Stimulated activated CD4-positive, alpha-beta T cell treated with anti-CD3 and anti-CD28 coated beads, Interleukin-15, amount 100 ng/mL, for 24 hours (primary cell): ENCODE measurements at regions not wholly inside any gene's neighbourhood (a gene's known extent, or its start where the extent isn't known, plus 50 kb on each side); places are given as distances from the start of the nearest gene placed in this dataset.

Experiments used
- DNase-seq: peaks from one replicate; pipeline ENCODE4 v3.0.0-alpha.2; 2020

DNA sequence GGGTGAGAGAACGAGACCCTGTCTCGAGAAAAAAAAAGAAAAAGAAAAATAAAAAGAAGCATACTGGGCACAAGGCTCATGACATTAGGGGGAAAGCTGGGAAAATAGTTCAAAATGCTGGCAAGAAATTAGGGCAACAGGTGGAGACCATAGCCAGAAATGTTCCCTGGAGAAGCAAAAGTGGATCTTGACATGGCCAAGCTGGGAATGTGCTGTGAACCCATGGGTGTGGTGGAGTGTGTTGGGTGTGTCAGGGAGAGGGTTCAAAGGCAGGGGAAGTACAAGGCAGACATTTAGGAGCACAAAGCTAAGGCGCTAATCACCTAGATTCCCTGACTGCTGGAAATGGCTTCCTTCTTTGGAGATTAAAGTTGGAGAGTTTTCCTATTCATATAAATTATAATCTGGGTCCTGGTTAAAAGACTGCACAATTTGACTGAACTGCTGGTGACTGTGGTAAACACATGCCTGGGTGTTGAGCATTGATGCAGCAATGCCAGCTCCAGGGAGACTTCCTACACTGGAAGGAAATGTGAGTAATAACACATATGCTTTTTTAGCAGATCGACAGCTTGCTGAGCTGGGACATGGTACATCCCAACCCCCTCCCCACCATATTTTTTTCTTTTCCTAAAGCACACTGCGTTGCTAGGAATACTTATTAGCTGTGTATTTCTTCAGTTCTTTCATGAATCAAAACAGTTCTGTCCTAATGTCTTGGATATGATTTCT is 70.1 kb upstream of the ARHGAP21 start:
- no peak for DNase-seq

DNA sequence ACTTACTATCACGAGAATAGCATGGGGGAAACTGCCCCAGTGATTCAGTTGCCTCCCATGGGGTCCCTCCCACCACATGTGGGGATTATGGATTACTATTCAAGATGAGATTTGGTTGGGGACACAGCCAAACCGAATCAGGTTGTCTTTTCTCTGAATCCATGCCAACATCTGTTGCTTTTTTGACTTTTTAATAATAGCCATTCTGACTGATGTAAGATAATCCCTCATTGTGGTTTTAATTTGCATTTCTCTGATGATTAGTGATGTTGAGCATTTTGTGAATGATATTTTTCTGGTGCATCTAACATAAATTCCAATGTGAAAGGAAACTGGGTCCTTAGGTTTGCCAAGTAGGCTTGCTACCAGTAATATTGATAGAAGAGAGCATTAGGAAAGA is 69.0 kb upstream of the ARHGAP21 start:
- no peak for DNase-seq

DNA sequence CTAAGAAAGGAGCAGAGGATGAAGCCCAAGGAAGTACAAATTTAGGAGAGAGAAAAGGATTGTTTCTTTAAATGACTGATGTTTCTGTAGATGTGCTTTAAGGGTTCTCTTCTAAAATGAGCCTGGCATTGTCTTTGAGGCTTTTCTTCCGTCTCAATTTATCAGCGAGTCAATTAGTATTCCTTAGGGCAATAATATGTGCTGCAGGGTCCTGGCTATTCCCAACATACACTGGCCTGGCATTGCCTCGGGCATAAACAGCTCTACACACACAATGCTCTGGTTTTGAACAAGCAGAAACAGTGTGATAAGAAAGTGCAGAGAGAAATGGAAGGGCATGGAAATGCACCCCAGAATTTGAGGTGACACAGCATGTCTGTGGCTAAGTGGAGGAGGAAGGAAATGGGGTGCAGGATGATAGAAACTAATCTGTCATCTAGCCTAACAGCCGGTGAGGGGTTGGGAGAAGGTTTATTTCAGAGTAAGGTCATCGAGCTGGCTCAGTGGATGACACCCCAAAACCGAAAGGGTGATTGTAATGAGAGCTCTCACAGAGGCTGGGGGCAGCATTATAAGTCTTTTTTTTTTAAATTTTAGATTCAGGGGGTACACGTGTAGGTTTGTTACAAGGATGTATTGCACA is 67.5 kb upstream of the ARHGAP21 start:
- DNase-seq: no peak

DNA sequence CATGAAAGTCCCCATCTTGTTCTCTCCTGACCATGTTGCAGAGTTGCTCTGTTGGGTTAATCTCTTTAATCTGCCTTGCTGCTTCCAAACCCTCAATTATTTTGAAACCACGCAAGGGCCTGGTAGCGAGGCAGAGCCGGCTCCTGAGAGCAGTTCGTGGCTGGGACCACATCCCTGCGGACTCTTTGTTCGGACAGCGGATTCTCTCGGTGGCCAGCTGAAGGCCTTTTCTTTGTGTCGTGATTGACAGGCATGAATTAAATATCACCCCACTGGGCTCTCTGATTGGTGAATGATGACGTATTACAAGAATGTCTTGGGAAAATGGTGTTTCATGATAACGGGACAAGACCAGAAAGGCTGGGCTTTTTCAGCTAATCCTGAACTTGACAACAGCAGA is 66.9 kb upstream of the ARHGAP21 start:
- no peak for DNase-seq

DNA sequence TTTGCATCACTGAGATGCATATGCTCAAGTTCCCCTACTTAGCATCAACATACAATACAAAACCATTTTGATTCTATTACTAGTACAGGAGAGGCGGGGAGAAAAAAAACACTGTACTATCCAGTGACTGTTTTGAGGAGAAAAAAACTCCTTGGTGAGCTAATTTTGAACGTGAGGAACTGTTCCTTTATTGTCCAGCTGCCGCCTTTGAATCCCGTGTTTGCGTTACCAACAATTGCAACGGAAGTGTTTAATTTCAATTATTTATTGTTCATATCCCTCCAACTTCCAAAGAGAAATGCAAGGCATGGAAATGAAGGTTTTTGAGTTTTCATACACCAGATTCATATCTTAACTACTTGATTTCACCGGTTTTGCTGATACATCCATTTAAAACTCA is 66.4 kb upstream of the ARHGAP21 start:
- no peak for DNase-seq

DNA sequence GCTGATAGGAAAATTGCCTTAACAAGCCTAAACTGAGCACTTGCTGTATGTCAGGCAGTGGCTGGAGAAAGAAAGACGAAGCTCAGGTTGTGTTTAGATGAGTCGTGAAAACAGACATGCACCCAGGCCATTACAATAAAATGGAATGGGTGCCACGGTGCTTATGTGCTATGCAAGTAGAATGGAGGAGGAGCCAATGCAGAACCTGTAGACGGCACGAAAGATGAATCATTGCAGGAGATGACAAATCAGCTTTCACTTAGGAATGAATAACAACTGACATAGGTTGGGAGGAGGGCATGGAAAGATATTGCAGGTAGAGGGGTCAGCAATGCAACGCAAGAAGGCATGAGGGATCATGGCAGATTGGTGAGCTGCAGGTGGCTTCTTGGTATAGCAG is 61.2 kb upstream of the ARHGAP21 start:
- no peak for DNase-seq

DNA sequence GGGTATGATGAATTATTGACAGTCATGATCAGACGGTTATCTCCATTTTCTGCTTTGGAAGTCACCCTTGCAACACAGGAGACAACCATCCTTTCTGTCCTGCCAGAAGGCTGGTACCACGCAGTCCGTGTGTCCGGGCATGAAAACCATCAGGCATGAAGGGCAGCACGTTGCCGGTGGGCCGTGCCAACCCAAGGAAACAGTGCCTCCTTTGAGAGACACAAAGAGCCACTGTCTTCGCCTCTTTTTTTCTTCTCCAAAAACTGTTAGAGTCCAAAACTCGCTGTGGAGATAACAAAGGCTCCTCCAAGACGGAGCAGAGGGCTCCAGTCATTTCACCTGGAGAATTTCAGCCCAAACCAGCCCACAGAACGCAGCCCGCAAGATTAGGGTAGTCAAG is 60.4 kb upstream of the ARHGAP21 start:
- DNase-seq: no peak

DNA sequence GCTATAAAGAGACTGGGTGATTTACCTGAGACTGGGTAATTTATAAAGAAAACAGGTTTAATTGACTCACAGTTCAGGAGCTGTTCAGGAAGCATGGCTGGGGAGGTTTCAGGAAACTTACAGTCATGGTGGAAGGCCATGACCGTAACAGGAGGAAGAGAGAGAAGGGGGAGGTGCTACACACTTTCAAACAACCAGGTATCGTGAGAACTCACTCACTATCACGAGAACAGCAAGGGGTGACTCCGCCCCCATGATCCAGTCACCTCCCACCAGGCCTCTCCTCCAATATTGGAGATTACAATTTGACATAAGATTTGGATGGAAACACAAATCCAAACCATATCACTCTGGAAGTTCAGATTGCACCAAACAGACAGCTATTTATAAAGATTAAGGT is 59.8 kb upstream of the ARHGAP21 start:
- DNase-seq: peak; percentile 5

DNA sequence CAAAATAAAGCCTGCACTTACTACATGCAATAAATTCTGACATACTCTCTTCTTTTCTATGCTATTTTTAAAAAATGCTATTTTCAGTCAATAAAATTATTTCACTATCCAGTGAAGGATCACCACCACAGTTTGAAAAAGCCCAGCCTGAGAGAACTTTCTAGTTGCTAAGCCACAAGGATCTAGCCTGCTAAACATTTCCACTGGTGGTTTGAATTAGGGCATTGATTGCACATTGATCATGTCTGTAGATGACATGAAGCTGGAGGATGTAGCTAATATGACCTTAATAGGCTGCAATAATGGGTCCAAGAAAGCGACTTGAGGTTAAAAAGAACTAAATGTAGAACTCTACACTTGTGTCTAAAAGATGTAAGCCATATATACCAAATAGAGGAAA is 56.0 kb upstream of the ARHGAP21 start:
- no peak for DNase-seq

DNA sequence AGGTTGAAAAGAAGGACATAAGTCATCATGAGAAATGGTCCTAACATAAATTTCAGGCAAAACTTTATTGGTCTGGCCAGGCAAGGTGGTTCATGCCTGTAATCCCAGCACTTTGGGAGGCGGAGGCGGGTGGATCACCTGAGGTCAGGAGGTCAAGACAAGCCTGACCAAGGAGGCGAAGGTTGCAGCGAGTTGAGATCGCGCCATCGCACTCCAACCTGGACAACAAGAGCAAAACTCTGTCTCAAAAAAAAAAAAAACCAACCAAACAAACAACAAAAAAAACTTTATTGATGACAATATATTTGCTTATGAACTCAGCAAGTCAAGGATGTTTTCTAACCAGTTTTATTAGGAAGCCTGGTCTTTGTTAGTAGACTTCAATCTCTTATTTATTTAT is 54.6 kb upstream of the ARHGAP21 start:
- DNase-seq: no peak

DNA sequence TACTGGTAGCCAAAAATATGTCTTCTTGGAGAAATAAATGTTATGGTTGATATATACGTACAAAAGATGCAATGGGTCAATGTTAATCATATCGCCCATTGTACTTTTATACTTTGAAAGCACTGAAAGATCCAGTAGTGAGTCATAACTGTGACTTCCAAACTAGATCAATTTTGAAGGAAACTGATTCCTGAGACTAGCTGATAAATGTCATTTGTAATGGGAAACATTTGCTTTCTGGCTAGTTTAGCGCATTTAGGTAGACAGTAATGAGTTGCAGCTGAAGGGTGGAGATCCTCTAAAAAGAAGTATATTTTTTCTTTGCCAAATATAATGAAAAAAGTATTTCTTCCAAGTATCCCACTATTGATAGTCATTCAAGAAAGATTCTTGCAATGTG is 53.5 kb upstream of the ARHGAP21 start:
- no peak for DNase-seq

DNA sequence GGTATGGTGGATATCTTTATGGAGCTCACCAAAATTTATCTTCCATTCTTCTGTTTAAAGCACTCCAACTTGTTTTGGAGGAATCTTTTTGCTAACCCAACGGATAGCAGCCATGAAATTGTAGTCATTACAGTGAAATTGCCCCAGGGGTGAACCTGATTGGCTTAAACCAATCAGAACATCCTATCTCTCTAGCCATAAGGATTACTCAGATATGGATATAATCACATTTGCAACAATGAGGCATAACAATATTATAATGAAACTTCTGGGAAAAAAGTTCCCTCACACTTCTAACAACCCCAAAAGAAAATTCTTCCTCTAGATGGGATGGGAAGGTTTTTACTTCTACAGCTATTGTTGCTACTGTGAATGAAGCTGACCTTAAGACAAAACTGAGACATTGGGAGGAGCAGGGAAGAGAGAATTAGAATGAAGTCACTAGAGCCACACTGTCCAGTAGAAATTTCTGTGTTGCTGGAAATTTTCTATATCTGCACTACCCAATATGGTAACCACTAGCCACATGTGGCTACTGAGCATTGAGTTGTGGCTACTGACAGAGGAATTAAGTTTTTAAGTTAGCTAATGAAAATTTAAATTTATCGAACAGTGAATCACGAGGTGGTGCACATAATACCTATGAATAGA is 50.4 kb upstream of the ARHGAP21 start:
- DNase-seq: no peak
